ENCODE measurements at regions not wholly inside any gene's neighbourhood (a gene's known extent, or its start where the extent isn't known, plus 50 kb on each side); places are given as distances from the start of the nearest gene placed in this dataset.

GRCh38 chr17:71601894-71602504, 518.8 kb upstream of the SOX9 start:
- TF ChIP-seq POLR2AphosphoS5 (IDR thresholded peaks at IDR 0.05; ENCODE audit: borderline replicate concordance, low read depth, low read length) (no peak), EZH2 (IDR thresholded peaks at IDR 0.05) (no peak)
